Body of pancreas (tissue), 4 donors: ENCODE measurements at regions not wholly inside any gene's neighbourhood (a gene's known extent, or its start where the extent isn't known, plus 50 kb on each side); places are given as distances from the start of the nearest gene placed in this dataset.

Source experiments
- CTCF ChIP-seq, 7 experiments: fragments of 450-650 bp in 4 of 7; fragments of 200-600 bp in 3 of 7; sonication (generic) in 3 of 7; IDR thresholded peaks; one replicate each; pipeline ENCODE4 v1.5.1; 2016 to 2019; ENCODE audit warnings: antibody characterized with exemption in 7 of 7
- POLR2A ChIP-seq, 3 donors: fragments of 450-650 bp; IDR thresholded peaks; one replicate each; pipeline ENCODE4 v1.6.1; 2016; ENCODE audit warnings: antibody characterized with exemption in 3 of 3, mild to moderate bottlenecking in 2 of 3

- TF ChIP-seq CTCF (IDR thresholded peaks at IDR 0.05), result peak in 3 of 7 experiments; percentile 9 to 32 (median 29)
- peak in 2 of 3 donors; percentile 43 to 52 for TF ChIP-seq POLR2A (IDR thresholded peaks at IDR 0.05)
Observed at GRCh38 chr12:67747869-67748742, 99.6 kb downstream of the DYRK2 start.
